MCF 10A (cell line): ENCODE measurements at regions not wholly inside any gene's neighbourhood (a gene's known extent, or its start where the extent isn't known, plus 50 kb on each side); places are given as distances from the start of the nearest gene placed in this dataset.

Source experiments
- BruUV-seq: library from RNA; stranded (reverse); fragments of 400-500 nt; replicated peaks from 2 replicates; lab custom pipeline; 2021; lab: Mats Ljungman, UMichigan
- CTCF ChIA-PET: fragments of 300-600 bp; sonication (Branson Sonifier 250); formaldehyde crosslinking; extraction: SDS; loops from one replicate; lab custom pipeline; 2021; ENCODE audit warnings: antibody characterized with exemption, inconsistent platforms; lab: Yijun Ruan, JAX
- POLR2A ChIA-PET: fragments of 300-600, 350-650 bp; sonication (Branson Sonifier 250); formaldehyde crosslinking; extraction: SDS; loops from one replicate; lab custom pipeline; 2020; ENCODE audit warnings: antibody characterized with exemption, inconsistent platforms; lab: Yijun Ruan, JAX
- DNase-seq: peaks from one replicate; pipeline ENCODE4 v3.0.0-alpha.2; 2018; ENCODE audit not compliant: unreplicated experiment
- H3K27ac Mint-ChIP-seq: one replicate; pipeline ENCODE4 v1.8.0; 2022; ENCODE audit warnings: mild to moderate bottlenecking, low read depth, mixed read lengths; ENCODE audit not compliant: unreplicated experiment
- H3K27me3 Mint-ChIP-seq: one replicate; pipeline ENCODE4 v1.8.0; 2022; ENCODE audit warnings: mixed read lengths; ENCODE audit not compliant: insufficient read depth, unreplicated experiment
- H3K36me3 Mint-ChIP-seq: one replicate; pipeline ENCODE4 v1.8.0; 2022; ENCODE audit warnings: mild to moderate bottlenecking, moderate library complexity, mixed read lengths; ENCODE audit not compliant: insufficient read depth, unreplicated experiment
- H3K4me1 Mint-ChIP-seq: one replicate; pipeline ENCODE4 v1.8.0; 2022; ENCODE audit warnings: mixed read lengths; ENCODE audit not compliant: insufficient read depth, unreplicated experiment
- H3K4me3 Mint-ChIP-seq: one replicate; pipeline ENCODE4 v1.8.0; 2022; ENCODE audit warnings: mild to moderate bottlenecking, moderate library complexity, mixed read lengths; ENCODE audit not compliant: unreplicated experiment
- H3K9me3 Mint-ChIP-seq: one replicate; pipeline ENCODE4 v1.8.0; 2022; ENCODE audit warnings: mixed read lengths; ENCODE audit not compliant: unreplicated experiment
- CTCF ChIP-seq: fragments of 200-600 bp; IDR thresholded peaks from one replicate; pipeline ENCODE4 v1.8.0; 2022; ENCODE audit warnings: antibody characterized with exemption, mild to moderate bottlenecking; ENCODE audit not compliant: unreplicated experiment
- intact Hi-C: fragments of 100-400 bp; cut with micrococcal nuclease; formaldehyde crosslinking; loops from 2 replicates; pipeline ENCODE4 v1.14.1; 2022

- no peak for DNase-seq
- CTCF ChIA-PET: no interaction called here
- Mint-ChIP-seq H3K4me1 (no peaks in the 10 kb centered on the region), H3K27me3 (no peaks in the 10 kb centered on the region), H3K4me3 (no peak overlapping the region), H3K9me3 (no peaks in the 10 kb centered on the region), H3K27ac (no peak overlapping the region), H3K36me3 (no peaks in the 10 kb centered on the region)
- BruUV-seq: no TSS peak
- intact Hi-C loops: no loop called here
- POLR2A ChIA-PET: no interaction called here
- TF ChIP-seq CTCF: no peak
Measured at GRCh38 chr13:47134939-47135489, 238.2 kb upstream of the HTR2A start.

GRCh38 chr13:47133011-47133445, 236.2 kb upstream of the HTR2A start:
- Mint-ChIP-seq H3K4me3 (no peak overlapping the region), H3K4me1 (no peaks in the 10 kb centered on the region), H3K27ac (no peak overlapping the region), H3K9me3 (no peaks in the 10 kb centered on the region), H3K36me3 (no peaks in the 10 kb centered on the region), H3K27me3 (no peaks in the 10 kb centered on the region)
- no peak for TF ChIP-seq CTCF
- no peak for DNase-seq
- ChIA-PET CTCF (no interaction called here), POLR2A (no interaction called here)
- BruUV-seq: no TSS peak
- intact Hi-C loops: no loop called here

GRCh38 chr13:47129461-47129860, 232.6 kb upstream of the HTR2A start:
- DNase-seq: no peak
- POLR2A ChIA-PET: interaction anchor here (0.6 kb wide), 1 partner anchor 53 kb away, joined by 4 read pairs; no protein-coding TSS in a partner anchor
- no peak overlapping the region for H3K4me3 Mint-ChIP-seq
- no peak overlapping the region for H3K27ac Mint-ChIP-seq
- CTCF ChIA-PET: no interaction called here
- no peaks in the 10 kb centered on the region for H3K4me1 Mint-ChIP-seq
- H3K9me3 Mint-ChIP-seq: no peaks in the 10 kb centered on the region
- no peaks in the 10 kb centered on the region for H3K27me3 Mint-ChIP-seq
- no peak for TF ChIP-seq CTCF
- intact Hi-C loops: no loop called here
- BruUV-seq: no TSS peak
- H3K36me3 Mint-ChIP-seq: no peaks in the 10 kb centered on the region

- intact Hi-C loops: no loop called here
- H3K9me3 Mint-ChIP-seq: no peaks in the 10 kb centered on the region
- no peak for DNase-seq
- no peak overlapping the region for H3K4me3 Mint-ChIP-seq
- no peaks in the 10 kb centered on the region for H3K27me3 Mint-ChIP-seq
- no peak for TF ChIP-seq CTCF
- no peak overlapping the region for H3K27ac Mint-ChIP-seq
- peaks cover 2% of the 10 kb centered on the region for H3K4me1 Mint-ChIP-seq
- ChIA-PET CTCF (interaction anchor here (0.6 to 1.2 kb wide), 2 partner anchors 282 to 328 kb away, joined by 3 read pairs; no protein-coding TSS in a partner anchor), POLR2A (no interaction called here)
- no peaks in the 10 kb centered on the region for H3K36me3 Mint-ChIP-seq
- BruUV-seq: no TSS peak
Measured at GRCh38 chr13:47126432-47126831, 229.6 kb upstream of the HTR2A start.
